Right lobe of liver (tissue), 4 donors: ENCODE measurements at regions not wholly inside any gene's neighbourhood (a gene's known extent, or its start where the extent isn't known, plus 50 kb on each side); places are given as distances from the start of the nearest gene placed in this dataset.

ENCODE experiments used
- POLR2A ChIP-seq: fragments of 450-650 bp; IDR thresholded peaks from one replicate; pipeline ENCODE4 v1.6.1; 2017; ENCODE audit warnings: antibody characterized with exemption, mild to moderate bottlenecking
- TF ChIP-seq, protein P1 (sequence below), 4 donors: fragments of 200-600 bp in 3 of 4; fragments of 450-650 bp in 1 of 4; IDR thresholded peaks; one replicate each; pipeline versions ENCODE4 v1.5.1 to v1.8.0; 2016 to 2022; ENCODE audit warnings: antibody characterized with exemption in 4 of 4, mild to moderate bottlenecking in 2 of 4
- donor health status: DM: no; HTN: no; CAD: no.
- donor health status: DM: no; HTN: no; CAD: no.
- donor health status: DM: no; HTN: yes; CAD: no.

GRCh38 chrX:20593402-20593801 is 326.7 kb upstream of the RPS6KA3 start:
- TF ChIP-seq, protein P1, sequence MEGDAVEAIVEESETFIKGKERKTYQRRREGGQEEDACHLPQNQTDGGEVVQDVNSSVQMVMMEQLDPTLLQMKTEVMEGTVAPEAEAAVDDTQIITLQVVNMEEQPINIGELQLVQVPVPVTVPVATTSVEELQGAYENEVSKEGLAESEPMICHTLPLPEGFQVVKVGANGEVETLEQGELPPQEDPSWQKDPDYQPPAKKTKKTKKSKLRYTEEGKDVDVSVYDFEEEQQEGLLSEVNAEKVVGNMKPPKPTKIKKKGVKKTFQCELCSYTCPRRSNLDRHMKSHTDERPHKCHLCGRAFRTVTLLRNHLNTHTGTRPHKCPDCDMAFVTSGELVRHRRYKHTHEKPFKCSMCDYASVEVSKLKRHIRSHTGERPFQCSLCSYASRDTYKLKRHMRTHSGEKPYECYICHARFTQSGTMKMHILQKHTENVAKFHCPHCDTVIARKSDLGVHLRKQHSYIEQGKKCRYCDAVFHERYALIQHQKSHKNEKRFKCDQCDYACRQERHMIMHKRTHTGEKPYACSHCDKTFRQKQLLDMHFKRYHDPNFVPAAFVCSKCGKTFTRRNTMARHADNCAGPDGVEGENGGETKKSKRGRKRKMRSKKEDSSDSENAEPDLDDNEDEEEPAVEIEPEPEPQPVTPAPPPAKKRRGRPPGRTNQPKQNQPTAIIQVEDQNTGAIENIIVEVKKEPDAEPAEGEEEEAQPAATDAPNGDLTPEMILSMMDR (IDR thresholded peaks at IDR 0.05): no peak
- TF ChIP-seq POLR2A: no peak
